SH-SY5Y (cell line): ENCODE measurements at regions not wholly inside any gene's neighbourhood (a gene's known extent, or its start where the extent isn't known, plus 50 kb on each side); places are given as distances from the start of the nearest gene placed in this dataset.

Source experiments
- GATA2 ChIP-seq: IDR thresholded peaks from 2 replicates; pipeline ENCODE4 v1.6.1; 2011; ENCODE audit warnings: mild to moderate bottlenecking, low read depth, low read length
- GATA3 ChIP-seq: IDR thresholded peaks from 2 replicates; pipeline ENCODE4 v1.6.1; 2011; ENCODE audit warnings: low read depth, mild to moderate bottlenecking, low read length, moderate library complexity

DNA sequence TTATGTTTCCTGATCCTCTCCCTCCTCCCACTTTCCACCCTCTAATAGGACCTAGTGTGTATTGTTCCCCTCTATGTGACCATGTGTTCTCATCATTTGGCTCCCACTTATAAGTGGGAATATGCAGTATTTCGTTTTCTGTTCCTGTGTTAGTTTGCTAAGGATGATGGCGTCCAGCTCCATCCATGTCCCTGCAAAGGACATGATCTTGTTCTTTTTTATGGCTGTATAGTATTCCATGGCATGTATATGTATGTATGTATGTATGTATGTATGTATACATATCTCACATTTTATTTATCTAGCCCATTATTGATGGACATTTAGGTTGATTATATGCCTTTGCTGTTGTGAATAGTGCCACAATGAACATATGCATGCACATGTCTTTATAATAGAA lies 188.7 kb downstream of the RFPL4B start:
- TF ChIP-seq GATA2 (no peak), GATA3 (no peak)
